ENCODE measurements at regions not wholly inside any gene's neighbourhood (a gene's known extent, or its start where the extent isn't known, plus 50 kb on each side); places are given as distances from the start of the nearest gene placed in this dataset.

- H3K4me3 ChIP-seq (replicated peaks; ENCODE audit: low read depth, low read length) = no peak overlapping the region
- DNase-seq (ENCODE audit: low read depth) = no peak
- TF ChIP-seq CTCF (IDR thresholded peaks at IDR 0.05; ENCODE audit: low read length, missing control alignments) = no peak
These were observed 109.3 kb upstream of the MXRA5 start for GRCh38 chrX:3455796-3456195.

- no peak for TF ChIP-seq CTCF (IDR thresholded peaks at IDR 0.05; ENCODE audit: low read length, missing control alignments)
These were observed 105.1 kb upstream of the MXRA5 start for GRCh38 chrX:3451571-3451970.

GRCh38 chrX:3450881-3451570 lies 104.6 kb upstream of the MXRA5 start:
- TF ChIP-seq CTCF (IDR thresholded peaks at IDR 0.05; ENCODE audit: low read length, missing control alignments) = no peak
- no peak overlapping the region for H3K4me3 ChIP-seq (replicated peaks; ENCODE audit: low read depth, low read length)
- DNase-seq (ENCODE audit: low read depth) = no peak

More at GRCh38 chrX:3451571-3451970, 105.1 kb upstream of the MXRA5 start:
- no peak overlapping the region for H3K4me3 ChIP-seq (replicated peaks; ENCODE audit: low read depth, low read length)
- no peak for DNase-seq (ENCODE audit: low read depth)

GRCh38 chrX:3449287-3449686 lies 102.8 kb upstream of the MXRA5 start:
- no peak for TF ChIP-seq CTCF (IDR thresholded peaks at IDR 0.05; ENCODE audit: low read length, missing control alignments)
- peak; percentile 2 for DNase-seq (ENCODE audit: low read depth)
- H3K4me3 ChIP-seq (replicated peaks; ENCODE audit: low read depth, low read length) = no peak overlapping the region

GRCh38 chrX:3448563-3448962 lies 102.1 kb upstream of the MXRA5 start:
- no peak overlapping the region for H3K4me3 ChIP-seq (replicated peaks; ENCODE audit: low read depth, low read length)
- TF ChIP-seq CTCF (IDR thresholded peaks at IDR 0.05; ENCODE audit: low read length, missing control alignments) = no peak
- no peak for DNase-seq (ENCODE audit: low read depth)

GRCh38 chrX:3445806-3446490 lies 99.5 kb upstream of the MXRA5 start:
- no peak for TF ChIP-seq CTCF (IDR thresholded peaks at IDR 0.05; ENCODE audit: low read length, missing control alignments)
- DNase-seq (ENCODE audit: low read depth) = no peak

More at GRCh38 chrX:3445806-3446490, 99.5 kb upstream of the MXRA5 start:
- no peak overlapping the region for H3K4me3 ChIP-seq (replicated peaks; ENCODE audit: low read depth, low read length)

Measured in fibroblast of pulmonary artery (primary cell).